ENCODE measurements at regions not wholly inside any gene's neighbourhood (a gene's known extent, or its start where the extent isn't known, plus 50 kb on each side); places are given as distances from the start of the nearest gene placed in this dataset.

DNA sequence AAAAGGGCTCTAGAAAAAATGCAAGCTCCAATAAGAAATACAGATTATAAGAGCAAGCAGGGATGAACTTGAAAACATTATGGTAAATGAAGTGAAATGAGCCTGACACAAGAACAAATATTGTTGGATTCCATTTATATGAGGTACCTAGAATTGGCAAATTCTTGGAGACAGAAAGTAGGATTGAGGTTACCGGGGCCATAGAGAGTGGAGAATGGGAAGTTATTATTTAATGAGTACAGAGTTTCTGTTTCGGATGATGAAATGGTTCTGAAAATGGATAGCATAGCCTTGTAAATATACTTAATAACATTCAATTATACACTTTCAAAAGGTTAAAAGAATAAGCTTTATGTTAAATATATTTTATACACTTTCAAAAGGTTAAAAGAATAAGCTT lies 75.6 kb upstream of the SLC12A2 start (continued):
- TF ChIP-seq, protein P1, sequence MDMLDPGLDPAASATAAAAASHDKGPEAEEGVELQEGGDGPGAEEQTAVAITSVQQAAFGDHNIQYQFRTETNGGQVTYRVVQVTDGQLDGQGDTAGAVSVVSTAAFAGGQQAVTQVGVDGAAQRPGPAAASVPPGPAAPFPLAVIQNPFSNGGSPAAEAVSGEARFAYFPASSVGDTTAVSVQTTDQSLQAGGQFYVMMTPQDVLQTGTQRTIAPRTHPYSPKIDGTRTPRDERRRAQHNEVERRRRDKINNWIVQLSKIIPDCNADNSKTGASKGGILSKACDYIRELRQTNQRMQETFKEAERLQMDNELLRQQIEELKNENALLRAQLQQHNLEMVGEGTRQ (IDR thresholded peaks at IDR 0.05; ENCODE audit: borderline replicate concordance, low read depth, low read length), result no peak
- no peak for TF ChIP-seq JUND (IDR thresholded peaks at IDR 0.05)

DNA sequence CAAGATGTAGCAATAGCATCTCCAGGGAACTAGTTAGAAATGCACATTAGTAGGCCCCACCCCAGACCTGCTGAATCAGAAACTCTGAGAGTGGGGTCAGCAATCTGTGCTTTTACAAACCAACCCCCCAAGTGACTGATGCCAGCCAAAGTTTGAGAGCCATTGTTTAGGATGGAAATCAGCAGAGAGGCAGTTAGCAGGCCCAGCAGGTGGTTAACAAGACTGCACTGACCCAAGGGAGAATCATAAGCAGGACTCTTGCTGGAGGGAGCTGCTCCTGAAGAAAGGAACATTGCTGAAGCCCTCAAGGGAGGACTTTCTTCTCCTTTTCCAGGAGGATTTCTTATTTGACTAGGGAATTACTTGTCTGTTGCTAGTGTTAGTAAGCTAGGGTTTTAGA lies 74.2 kb upstream of the SLC12A2 start:
- TF ChIP-seq ELF1 (IDR thresholded peaks at IDR 0.05) (no peak), EZH2phosphoT487 (IDR thresholded peaks at IDR 0.05; ENCODE audit: borderline replicate concordance, low read depth) (no peak), RAD21 (IDR thresholded peaks at IDR 0.05; ENCODE audit: low read length) (no peak), FOSL2 (IDR thresholded peaks at IDR 0.05; ENCODE audit: borderline replicate concordance, low read depth) (no peak), MEF2A (IDR thresholded peaks at IDR 0.05; ENCODE audit: borderline replicate concordance, low read depth) (no peak), RXRA (IDR thresholded peaks at IDR 0.05; ENCODE audit: borderline replicate concordance, low read depth) (no peak), JUND (IDR thresholded peaks at IDR 0.05) (no peak), TAF1 (IDR thresholded peaks at IDR 0.05; ENCODE audit: borderline replicate concordance, low read depth, low read length) (no peak), FOXJ3 (CRISPR knock-in tag; IDR thresholded peaks at IDR 0.05) (no peak)
- TF ChIP-seq, protein P2, sequence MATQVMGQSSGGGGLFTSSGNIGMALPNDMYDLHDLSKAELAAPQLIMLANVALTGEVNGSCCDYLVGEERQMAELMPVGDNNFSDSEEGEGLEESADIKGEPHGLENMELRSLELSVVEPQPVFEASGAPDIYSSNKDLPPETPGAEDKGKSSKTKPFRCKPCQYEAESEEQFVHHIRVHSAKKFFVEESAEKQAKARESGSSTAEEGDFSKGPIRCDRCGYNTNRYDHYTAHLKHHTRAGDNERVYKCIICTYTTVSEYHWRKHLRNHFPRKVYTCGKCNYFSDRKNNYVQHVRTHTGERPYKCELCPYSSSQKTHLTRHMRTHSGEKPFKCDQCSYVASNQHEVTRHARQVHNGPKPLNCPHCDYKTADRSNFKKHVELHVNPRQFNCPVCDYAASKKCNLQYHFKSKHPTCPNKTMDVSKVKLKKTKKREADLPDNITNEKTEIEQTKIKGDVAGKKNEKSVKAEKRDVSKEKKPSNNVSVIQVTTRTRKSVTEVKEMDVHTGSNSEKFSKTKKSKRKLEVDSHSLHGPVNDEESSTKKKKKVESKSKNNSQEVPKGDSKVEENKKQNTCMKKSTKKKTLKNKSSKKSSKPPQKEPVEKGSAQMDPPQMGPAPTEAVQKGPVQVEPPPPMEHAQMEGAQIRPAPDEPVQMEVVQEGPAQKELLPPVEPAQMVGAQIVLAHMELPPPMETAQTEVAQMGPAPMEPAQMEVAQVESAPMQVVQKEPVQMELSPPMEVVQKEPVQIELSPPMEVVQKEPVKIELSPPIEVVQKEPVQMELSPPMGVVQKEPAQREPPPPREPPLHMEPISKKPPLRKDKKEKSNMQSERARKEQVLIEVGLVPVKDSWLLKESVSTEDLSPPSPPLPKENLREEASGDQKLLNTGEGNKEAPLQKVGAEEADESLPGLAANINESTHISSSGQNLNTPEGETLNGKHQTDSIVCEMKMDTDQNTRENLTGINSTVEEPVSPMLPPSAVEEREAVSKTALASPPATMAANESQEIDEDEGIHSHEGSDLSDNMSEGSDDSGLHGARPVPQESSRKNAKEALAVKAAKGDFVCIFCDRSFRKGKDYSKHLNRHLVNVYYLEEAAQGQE (IDR thresholded peaks at IDR 0.05; ENCODE audit: low read depth, low read length), result no peak
- TF ChIP-seq, protein P3, sequence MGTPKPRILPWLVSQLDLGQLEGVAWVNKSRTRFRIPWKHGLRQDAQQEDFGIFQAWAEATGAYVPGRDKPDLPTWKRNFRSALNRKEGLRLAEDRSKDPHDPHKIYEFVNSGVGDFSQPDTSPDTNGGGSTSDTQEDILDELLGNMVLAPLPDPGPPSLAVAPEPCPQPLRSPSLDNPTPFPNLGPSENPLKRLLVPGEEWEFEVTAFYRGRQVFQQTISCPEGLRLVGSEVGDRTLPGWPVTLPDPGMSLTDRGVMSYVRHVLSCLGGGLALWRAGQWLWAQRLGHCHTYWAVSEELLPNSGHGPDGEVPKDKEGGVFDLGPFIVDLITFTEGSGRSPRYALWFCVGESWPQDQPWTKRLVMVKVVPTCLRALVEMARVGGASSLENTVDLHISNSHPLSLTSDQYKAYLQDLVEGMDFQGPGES (IDR thresholded peaks at IDR 0.05; ENCODE audit: low read depth, low read length), result no peak
- TF ChIP-seq, protein P4, sequence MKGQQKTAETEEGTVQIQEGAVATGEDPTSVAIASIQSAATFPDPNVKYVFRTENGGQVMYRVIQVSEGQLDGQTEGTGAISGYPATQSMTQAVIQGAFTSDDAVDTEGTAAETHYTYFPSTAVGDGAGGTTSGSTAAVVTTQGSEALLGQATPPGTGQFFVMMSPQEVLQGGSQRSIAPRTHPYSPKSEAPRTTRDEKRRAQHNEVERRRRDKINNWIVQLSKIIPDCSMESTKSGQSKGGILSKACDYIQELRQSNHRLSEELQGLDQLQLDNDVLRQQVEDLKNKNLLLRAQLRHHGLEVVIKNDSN (IDR thresholded peaks at IDR 0.05; ENCODE audit: borderline replicate concordance, low read depth), result no peak
- TF ChIP-seq, protein P5, sequence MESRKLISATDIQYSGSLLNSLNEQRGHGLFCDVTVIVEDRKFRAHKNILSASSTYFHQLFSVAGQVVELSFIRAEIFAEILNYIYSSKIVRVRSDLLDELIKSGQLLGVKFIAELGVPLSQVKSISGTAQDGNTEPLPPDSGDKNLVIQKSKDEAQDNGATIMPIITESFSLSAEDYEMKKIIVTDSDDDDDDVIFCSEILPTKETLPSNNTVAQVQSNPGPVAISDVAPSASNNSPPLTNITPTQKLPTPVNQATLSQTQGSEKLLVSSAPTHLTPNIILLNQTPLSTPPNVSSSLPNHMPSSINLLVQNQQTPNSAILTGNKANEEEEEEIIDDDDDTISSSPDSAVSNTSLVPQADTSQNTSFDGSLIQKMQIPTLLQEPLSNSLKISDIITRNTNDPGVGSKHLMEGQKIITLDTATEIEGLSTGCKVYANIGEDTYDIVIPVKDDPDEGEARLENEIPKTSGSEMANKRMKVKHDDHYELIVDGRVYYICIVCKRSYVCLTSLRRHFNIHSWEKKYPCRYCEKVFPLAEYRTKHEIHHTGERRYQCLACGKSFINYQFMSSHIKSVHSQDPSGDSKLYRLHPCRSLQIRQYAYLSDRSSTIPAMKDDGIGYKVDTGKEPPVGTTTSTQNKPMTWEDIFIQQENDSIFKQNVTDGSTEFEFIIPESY (IDR thresholded peaks at IDR 0.05; ENCODE audit: borderline replicate concordance, low read depth), result no peak
- ChIA-PET POLR2A (no interaction called here), CTCF (interaction anchor here (0.6 kb wide), 1 partner anchor 1175 kb away, joined by 3 read pairs; no protein-coding TSS in a partner anchor)
- Histone ChIP-seq H3K27ac (ENCODE audit: low read depth in 2 of 2, low read length in 1 of 2) (no peak overlapping the region), H3K4me1 (ENCODE audit: control insufficient read depth in 1 of 2, insufficient read depth in 2 of 2, low read depth in 1 of 2, low read length in 1 of 2) (no peaks in the 10 kb centered on the region), H3K9ac (no peak overlapping the region), H3K36me3 (replicated peaks in 1 of 2; ENCODE audit: control insufficient read depth in 1 of 2, insufficient read depth in 2 of 2, low read length in 1 of 2) (no peaks in the 10 kb centered on the region), H3K9me2 (no peaks in the 10 kb centered on the region), H3F3A (replicated peaks; ENCODE audit: insufficient read depth) (peaks cover 7% of the 10 kb centered on the region), H3K4me2 (no peak overlapping the region), H3K27me3 (ENCODE audit: insufficient read depth) (no peaks in the 10 kb centered on the region), H3K4me3 (ENCODE audit: low read depth in 2 of 2, low read length in 1 of 2) (no peak overlapping the region), H2AFZ (ENCODE audit: low read depth) (no peak overlapping the region), H3K9me3 (no peaks in the 10 kb centered on the region), H4K20me1 (ENCODE audit: insufficient read depth) (no peaks in the 10 kb centered on the region), H3K79me2 (ENCODE audit: insufficient read depth) (no peaks in the 10 kb centered on the region)
- DNase-seq, result no peak
